DOHH2 (cell line): ENCODE measurements at regions not wholly inside any gene's neighbourhood (a gene's known extent, or its start where the extent isn't known, plus 50 kb on each side); places are given as distances from the start of the nearest gene placed in this dataset.

Experiments
- H3F3A ChIP-seq: fragments of 200-600 bp; sonication (generic), shearing (Covaris generic); 2 replicates; pipeline ENCODE4 v1.6.0; 2016; ENCODE audit warnings: antibody characterized with exemption, mild to moderate bottlenecking; ENCODE audit not compliant: control insufficient read depth, insufficient read depth
- H3K27ac ChIP-seq: fragments of 200-600 bp; sonication (generic); 2 replicates; pipeline ENCODE4 v1.5.1; 2014; ENCODE audit warnings: low read depth, mild to moderate bottlenecking, low read length, moderate library complexity
- H3K27me3 ChIP-seq: fragments of 200-600 bp; sonication (generic); 2 replicates; pipeline ENCODE4 v1.6.1; 2014; ENCODE audit warnings: mild to moderate bottlenecking, low read length, mixed read lengths; ENCODE audit not compliant: control insufficient read depth
- H3K36me3 ChIP-seq: fragments of 200-600 bp; sonication (generic); 2 replicates; pipeline ENCODE4 v1.6.1; 2014; ENCODE audit warnings: mild to moderate bottlenecking, low read length, moderate library complexity, mixed read lengths; ENCODE audit not compliant: control insufficient read depth
- H3K4me1 ChIP-seq: fragments of 200-600 bp; sonication (generic); 2 replicates; pipeline ENCODE4 v1.6.1; 2014; ENCODE audit warnings: mild to moderate bottlenecking, low read length, mixed read lengths; ENCODE audit not compliant: control insufficient read depth
- H3K4me2 ChIP-seq: fragments of 200-600 bp; sonication (generic); 2 replicates; pipeline ENCODE4 v1.6.0; 2014; ENCODE audit warnings: mild to moderate bottlenecking, low read length, moderate library complexity
- H3K4me3 ChIP-seq: fragments of 200-600 bp; sonication (generic); 2 replicates; pipeline ENCODE4 v1.5.1; 2014; ENCODE audit warnings: mild to moderate bottlenecking, low read length, mixed read lengths
- H3K79me2 ChIP-seq: fragments of 200-600 bp; sonication (generic); 2 replicates; pipeline ENCODE4 v1.6.1; 2014; ENCODE audit warnings: mild to moderate bottlenecking, low read length, mixed read lengths; ENCODE audit not compliant: control insufficient read depth
- H3K9me2 ChIP-seq: fragments of 200-600 bp; sonication (generic); replicated peaks from 2 replicates; pipeline ENCODE4 v1.6.1; 2014; ENCODE audit warnings: mild to moderate bottlenecking, low read length, mixed read lengths; ENCODE audit not compliant: control insufficient read depth
- H3K9me3 ChIP-seq: fragments of 200-600 bp; sonication (generic); 2 replicates; pipeline ENCODE4 v1.6.1; 2014; ENCODE audit warnings: antibody characterized with exemption, low read length, mixed read lengths; ENCODE audit not compliant: control insufficient read depth, insufficient read depth
- H4K20me1 ChIP-seq: fragments of 200-600 bp; sonication (generic); 2 replicates; pipeline ENCODE4 v1.6.0; 2014; ENCODE audit warnings: low read depth, mild to moderate bottlenecking, antibody characterized with exemption, low read length, moderate library complexity; ENCODE audit not compliant: control insufficient read depth, insufficient read depth
- CTCF ChIP-seq: fragments of 200-600 bp; sonication (generic); IDR thresholded peaks from one replicate; pipeline ENCODE4 v1.5.1; 2014; ENCODE audit warnings: antibody characterized with exemption, mild to moderate bottlenecking, low read depth, low read length; ENCODE audit not compliant: poor library complexity, severe bottlenecking
- EZH2phosphoT487 ChIP-seq: fragments of 200-600 bp; sonication (generic); IDR thresholded peaks from 2 replicates; pipeline ENCODE4 v1.6.1; 2017; ENCODE audit warnings: borderline replicate concordance, mild to moderate bottlenecking, antibody characterized with exemption, low read length, moderate library complexity, mixed read lengths

DNA sequence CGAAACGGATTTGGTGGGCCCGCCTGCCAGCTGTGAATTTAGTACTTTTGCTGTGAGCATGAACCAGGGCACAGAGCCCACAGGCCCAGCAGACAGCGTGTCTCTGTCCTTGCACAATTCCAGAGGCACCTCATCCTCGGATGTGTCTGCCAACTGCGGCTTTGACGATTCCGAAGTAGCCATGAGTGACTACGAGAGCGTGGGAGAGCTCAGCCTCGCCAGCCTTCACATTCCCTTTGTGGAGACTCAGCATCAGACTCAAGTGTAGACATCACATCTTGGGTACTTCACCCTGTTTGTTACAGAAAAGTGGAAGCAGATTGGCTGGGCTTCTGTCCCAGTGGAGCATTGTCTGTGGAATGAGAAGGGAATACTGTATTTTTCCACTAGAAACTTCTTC lies 78.6 kb upstream of the MTNR1B start:
- no peaks in the 10 kb centered on the region for H3K36me3 ChIP-seq
- no peaks in the 10 kb centered on the region for H3K9me3 ChIP-seq
- H3F3A ChIP-seq: no peaks in the 10 kb centered on the region
- no peaks in the 10 kb centered on the region for H3K9me2 ChIP-seq
- H3K79me2 ChIP-seq: no peaks in the 10 kb centered on the region
- H4K20me1 ChIP-seq: no peaks in the 10 kb centered on the region
- H3K4me1 ChIP-seq: no peaks in the 10 kb centered on the region
- no peak overlapping the region for H3K4me2 ChIP-seq
- H3K4me3 ChIP-seq: no peak overlapping the region
- no peaks in the 10 kb centered on the region for H3K27me3 ChIP-seq
- H3K27ac ChIP-seq: no peak overlapping the region
- TF ChIP-seq EZH2phosphoT487: no peak
- no peak for TF ChIP-seq CTCF

DNA sequence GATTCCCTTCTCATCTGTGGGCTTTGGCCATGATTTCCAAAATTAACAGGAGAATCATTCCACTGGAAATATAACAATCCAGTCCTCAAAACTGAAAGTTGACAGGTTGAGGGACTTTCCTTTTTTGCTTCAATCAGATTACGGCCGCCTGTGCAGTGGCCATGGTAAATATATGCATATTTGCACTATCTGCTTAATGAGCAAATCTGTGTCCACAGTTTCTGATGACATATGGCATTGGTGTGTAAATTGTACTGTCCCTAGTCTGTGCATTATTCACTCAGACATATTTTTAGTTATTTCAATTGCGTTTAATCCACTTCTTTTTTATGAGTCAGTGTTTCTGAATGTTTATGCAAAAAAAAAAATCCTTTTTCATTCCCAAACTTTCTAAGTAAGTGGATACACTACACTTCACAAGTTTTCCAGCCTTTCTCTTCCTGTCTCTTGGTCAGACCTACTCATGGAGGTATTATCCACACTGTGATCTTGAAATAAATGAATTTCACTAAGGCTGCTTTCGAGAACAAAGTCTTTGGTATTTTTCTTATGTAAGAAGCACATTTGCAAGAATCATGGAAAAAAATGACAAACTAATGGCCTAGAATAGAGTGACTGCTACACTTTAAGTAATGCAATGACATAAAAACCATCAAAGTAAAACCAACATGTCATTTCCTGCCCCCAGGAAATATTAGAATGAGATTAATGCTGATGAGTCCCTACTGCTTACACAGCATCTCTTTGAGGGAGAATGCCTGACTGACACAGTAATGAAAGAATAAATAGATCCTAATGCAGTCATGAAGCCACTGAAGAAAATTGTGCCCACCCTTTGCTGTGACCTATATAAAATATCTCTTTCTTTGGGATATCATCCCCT lies 76.4 kb upstream of the MTNR1B start:
- Histone ChIP-seq H4K20me1 (no peaks in the 10 kb centered on the region), H3K79me2 (no peaks in the 10 kb centered on the region), H3K27ac (no peak overlapping the region), H3K9me3 (no peaks in the 10 kb centered on the region), H3K4me2 (no peak overlapping the region), H3K4me3 (no peak overlapping the region), H3K27me3 (no peaks in the 10 kb centered on the region), H3F3A (no peaks in the 10 kb centered on the region), H3K4me1 (no peaks in the 10 kb centered on the region), H3K9me2 (no peaks in the 10 kb centered on the region), H3K36me3 (no peaks in the 10 kb centered on the region)
- TF ChIP-seq CTCF: no peak
- no peak for TF ChIP-seq EZH2phosphoT487

GRCh38 chr11:92894197-92894596 lies 75.3 kb upstream of the MTNR1B start:
- H3K36me3 ChIP-seq: no peaks in the 10 kb centered on the region
- no peak overlapping the region for H3K4me3 ChIP-seq
- H3K4me1 ChIP-seq: no peaks in the 10 kb centered on the region
- H3F3A ChIP-seq: no peaks in the 10 kb centered on the region
- TF ChIP-seq EZH2phosphoT487 (no peak), CTCF (no peak)
- H4K20me1 ChIP-seq: no peaks in the 10 kb centered on the region
- no peaks in the 10 kb centered on the region for H3K9me3 ChIP-seq
- no peak overlapping the region for H3K4me2 ChIP-seq
- no peak overlapping the region for H3K27ac ChIP-seq
- H3K9me2 ChIP-seq: no peaks in the 10 kb centered on the region
- H3K79me2 ChIP-seq: no peaks in the 10 kb centered on the region
- no peaks in the 10 kb centered on the region for H3K27me3 ChIP-seq
